ENCODE measurements at regions not wholly inside any gene's neighbourhood (a gene's known extent, or its start where the extent isn't known, plus 50 kb on each side); places are given as distances from the start of the nearest gene placed in this dataset.

DNA sequence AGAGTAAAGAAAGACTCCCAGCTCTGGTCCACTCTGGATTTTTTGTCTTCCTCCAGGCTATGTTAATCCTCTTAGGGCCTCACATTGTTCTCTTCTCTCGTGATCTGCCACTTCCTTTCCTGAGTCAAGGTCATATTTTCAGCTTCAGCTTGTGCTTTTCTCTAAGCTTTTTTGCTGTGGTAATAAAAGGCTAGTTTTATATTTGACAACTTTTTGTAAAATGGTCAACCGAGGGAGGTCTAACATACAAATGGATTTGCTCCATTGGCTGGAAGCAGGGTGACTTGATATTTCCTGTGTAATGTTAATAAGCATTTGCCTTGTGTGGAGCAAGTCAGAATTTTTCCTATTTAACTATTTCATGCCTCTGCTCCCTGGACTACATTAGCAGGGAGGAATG is 239.7 kb downstream of the RAB28 start:
- Histone ChIP-seq H3K4me2 (ENCODE audit: low read depth, low read length) (no peak overlapping the region), H2BK5ac (ENCODE audit: low read depth, low read length, poor library complexity, severe bottlenecking) (no peak overlapping the region), H2AFZ (replicated peaks; ENCODE audit: low read length, poor library complexity) (no peak overlapping the region), H3K36me3 (ENCODE audit: control insufficient read depth, insufficient read depth, low read length) (no peaks in the 10 kb centered on the region), H3K56ac (ENCODE audit: extremely low read depth, insufficient read depth, low read length) (no peak overlapping the region), H3K9ac (ENCODE audit: low read depth, low read length) (no peak overlapping the region), H2AK9ac (replicated peaks; ENCODE audit: low read depth, low read length, poor library complexity) (no peak overlapping the region), H3K79me1 (ENCODE audit: low read depth in 1 of 2, low read length in 2 of 2) (no peaks in the 10 kb centered on the region), H3K14ac (replicated peaks; ENCODE audit: low read depth, low read length) (no peak overlapping the region), H4K91ac (ENCODE audit: insufficient read depth, low read depth, low read length) (no peak overlapping the region), H4K8ac (ENCODE audit: low read depth in 2 of 2, low read length in 2 of 2) (no peak overlapping the region), H3K27me3 (ENCODE audit: control insufficient read depth, insufficient read depth, low read length) (no peaks in the 10 kb centered on the region), H2BK120ac (ENCODE audit: low read depth, low read length) (no peak overlapping the region), H2BK20ac (ENCODE audit: low read depth, low read length) (no peak overlapping the region), H2AK5ac (ENCODE audit: low read depth, low read length) (no peak overlapping the region), H3K4me3 (ENCODE audit: insufficient read depth, low read depth, low read length) (no peak overlapping the region), H4K20me1 (ENCODE audit: insufficient read depth, low read length) (no peaks in the 10 kb centered on the region), H3K4me1 (ENCODE audit: control insufficient read depth, insufficient read depth, low read length) (no peaks in the 10 kb centered on the region), H3K18ac (ENCODE audit: low read depth, low read length) (no peak overlapping the region), H3K9me3 (ENCODE audit: control insufficient read depth, insufficient read depth, low read length) (no peaks in the 10 kb centered on the region; the same call in 1 of the 2 replicates), H4K5ac (ENCODE audit: low read depth, low read length) (no peak overlapping the region), H3K27ac (ENCODE audit: insufficient read depth, low read length) (no peak overlapping the region), H2BK15ac (ENCODE audit: low read depth, low read length) (no peak overlapping the region), H3K4ac (ENCODE audit: low read depth, low read length) (no peak overlapping the region), H3K9me1 (ENCODE audit: insufficient read depth, low read length) (no peaks in the 10 kb centered on the region), H3K23ac (ENCODE audit: low read depth, low read length) (no peak overlapping the region)
- ChIA-PET CTCF (no interaction called here), POLR2A (ENCODE audit: unreplicated experiment) (no interaction called here)
- no TSS peak for BruUV-seq (replicated peaks)
- in situ Hi-C loops (cut with MboI; ENCODE audit: low sequenced_read_pairs) = no loop called here
- ATAC-seq (ENCODE audit: low read depth) (no peak), DNase-seq (no peak)
- WGBS, 2 experiments (ENCODE audit: extremely low coverage in 2 of 2, insufficient read length in 1 of 2) = no CpG with 5 or more reads among the region's 2 CpGs
- intact Hi-C loops (cut with micrococcal nuclease) = no loop called here
- TF ChIP-seq, protein P1, sequence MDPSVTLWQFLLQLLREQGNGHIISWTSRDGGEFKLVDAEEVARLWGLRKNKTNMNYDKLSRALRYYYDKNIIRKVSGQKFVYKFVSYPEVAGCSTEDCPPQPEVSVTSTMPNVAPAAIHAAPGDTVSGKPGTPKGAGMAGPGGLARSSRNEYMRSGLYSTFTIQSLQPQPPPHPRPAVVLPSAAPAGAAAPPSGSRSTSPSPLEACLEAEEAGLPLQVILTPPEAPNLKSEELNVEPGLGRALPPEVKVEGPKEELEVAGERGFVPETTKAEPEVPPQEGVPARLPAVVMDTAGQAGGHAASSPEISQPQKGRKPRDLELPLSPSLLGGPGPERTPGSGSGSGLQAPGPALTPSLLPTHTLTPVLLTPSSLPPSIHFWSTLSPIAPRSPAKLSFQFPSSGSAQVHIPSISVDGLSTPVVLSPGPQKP (IDR thresholded peaks at IDR 0.05; ENCODE audit: borderline replicate concordance, low read depth, low read length) = no peak
- no peak for TF ChIP-seq RFX5 (IDR thresholded peaks at IDR 0.05; ENCODE audit: low read depth, low read length)
- no peak for TF ChIP-seq MAZ (IDR thresholded peaks at IDR 0.05; ENCODE audit: borderline replicate concordance, low read depth, low read length)
- TF ChIP-seq POLR2A (IDR thresholded peaks at IDR 0.05; ENCODE audit: low read depth, low read length) = no peak
- TF ChIP-seq NFE2L2 (IDR thresholded peaks at IDR 0.05; ENCODE audit: low read depth, low read length) = no peak
- no peak for TF ChIP-seq RAD21 (IDR thresholded peaks at IDR 0.05; ENCODE audit: low read length)
- TF ChIP-seq, protein P2, sequence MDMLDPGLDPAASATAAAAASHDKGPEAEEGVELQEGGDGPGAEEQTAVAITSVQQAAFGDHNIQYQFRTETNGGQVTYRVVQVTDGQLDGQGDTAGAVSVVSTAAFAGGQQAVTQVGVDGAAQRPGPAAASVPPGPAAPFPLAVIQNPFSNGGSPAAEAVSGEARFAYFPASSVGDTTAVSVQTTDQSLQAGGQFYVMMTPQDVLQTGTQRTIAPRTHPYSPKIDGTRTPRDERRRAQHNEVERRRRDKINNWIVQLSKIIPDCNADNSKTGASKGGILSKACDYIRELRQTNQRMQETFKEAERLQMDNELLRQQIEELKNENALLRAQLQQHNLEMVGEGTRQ (IDR thresholded peaks at IDR 0.05; ENCODE audit: low read depth, low read length) = no peak
- no peak for TF ChIP-seq CHD1 (IDR thresholded peaks at IDR 0.05; ENCODE audit: low read depth, low read length)
- TF ChIP-seq SMC3 (IDR thresholded peaks at IDR 0.05; ENCODE audit: low read depth, low read length) = no peak
- no peak for TF ChIP-seq MAFK (IDR thresholded peaks at IDR 0.05; ENCODE audit: low read depth, low read length)
- no peak for TF ChIP-seq RCOR1 (IDR thresholded peaks at IDR 0.05; ENCODE audit: insufficient replicate concordance, low read length)
- no peak for TF ChIP-seq FOS (IDR thresholded peaks at IDR 0.05; ENCODE audit: low read depth, low read length)
- TF ChIP-seq, protein P3, sequence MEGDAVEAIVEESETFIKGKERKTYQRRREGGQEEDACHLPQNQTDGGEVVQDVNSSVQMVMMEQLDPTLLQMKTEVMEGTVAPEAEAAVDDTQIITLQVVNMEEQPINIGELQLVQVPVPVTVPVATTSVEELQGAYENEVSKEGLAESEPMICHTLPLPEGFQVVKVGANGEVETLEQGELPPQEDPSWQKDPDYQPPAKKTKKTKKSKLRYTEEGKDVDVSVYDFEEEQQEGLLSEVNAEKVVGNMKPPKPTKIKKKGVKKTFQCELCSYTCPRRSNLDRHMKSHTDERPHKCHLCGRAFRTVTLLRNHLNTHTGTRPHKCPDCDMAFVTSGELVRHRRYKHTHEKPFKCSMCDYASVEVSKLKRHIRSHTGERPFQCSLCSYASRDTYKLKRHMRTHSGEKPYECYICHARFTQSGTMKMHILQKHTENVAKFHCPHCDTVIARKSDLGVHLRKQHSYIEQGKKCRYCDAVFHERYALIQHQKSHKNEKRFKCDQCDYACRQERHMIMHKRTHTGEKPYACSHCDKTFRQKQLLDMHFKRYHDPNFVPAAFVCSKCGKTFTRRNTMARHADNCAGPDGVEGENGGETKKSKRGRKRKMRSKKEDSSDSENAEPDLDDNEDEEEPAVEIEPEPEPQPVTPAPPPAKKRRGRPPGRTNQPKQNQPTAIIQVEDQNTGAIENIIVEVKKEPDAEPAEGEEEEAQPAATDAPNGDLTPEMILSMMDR (conservative IDR thresholded peaks at IDR 0.05; ENCODE audit: low read depth, low read length) = no peak
- no peak for TF ChIP-seq CEBPB (IDR thresholded peaks at IDR 0.05; ENCODE audit: low read depth, low read length)
- TF ChIP-seq MXI1 (IDR thresholded peaks at IDR 0.05; ENCODE audit: borderline replicate concordance, low read depth, low read length) = no peak
- no peak for TF ChIP-seq BHLHE40 (IDR thresholded peaks at IDR 0.05; ENCODE audit: low read depth, low read length)
- dilution Hi-C loops (cut with HindIII; ENCODE audit: low sequenced_read_pairs, unreplicated experiment) = no loop called here
